ENCODE measurements at regions not wholly inside any gene's neighbourhood (a gene's known extent, or its start where the extent isn't known, plus 50 kb on each side); places are given as distances from the start of the nearest gene placed in this dataset.

DNA sequence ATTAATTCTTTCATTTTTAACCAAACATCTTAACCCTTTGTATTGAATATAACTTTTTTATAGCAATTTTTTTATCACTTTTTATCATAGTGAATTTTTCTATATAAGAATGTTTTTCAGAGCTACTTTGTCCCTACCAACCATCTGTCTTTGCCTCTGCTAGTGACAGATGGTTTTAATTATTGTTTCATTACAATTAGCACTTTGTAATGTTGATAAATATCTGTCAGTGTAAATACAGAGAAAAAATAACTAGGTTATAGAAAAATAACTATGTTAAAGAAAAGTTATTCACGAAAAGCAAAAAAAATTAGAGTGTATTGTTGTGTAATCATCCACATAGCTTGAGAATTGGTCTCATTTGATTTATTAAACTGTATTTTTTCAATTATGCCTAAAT is 91.0 kb upstream of the CDH19 start:
- DNase-seq (ENCODE audit: low read depth in 4 of 4, low spot score in 3 of 4) = no peak

DNA sequence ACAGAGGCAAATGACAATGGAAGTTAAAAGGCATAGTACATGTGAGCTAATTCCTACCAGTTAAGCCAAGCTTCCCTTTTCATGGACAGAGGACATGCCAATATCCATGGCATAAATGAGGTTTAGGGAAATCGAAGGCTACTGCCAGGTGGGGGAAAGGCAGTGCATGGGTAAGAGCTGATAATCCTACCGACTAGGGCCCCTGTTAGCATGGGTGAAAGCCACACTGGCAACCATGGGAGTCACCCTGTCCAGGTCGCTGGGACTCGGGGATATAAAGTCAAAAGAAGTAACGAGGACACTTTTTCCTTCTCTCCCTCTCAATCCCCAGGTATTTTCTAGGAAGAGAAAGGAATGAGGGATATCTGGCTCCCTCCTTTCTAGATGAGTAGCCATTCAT is 83.7 kb upstream of the CDH19 start:
- DNase-seq (ENCODE audit: low read depth in 4 of 4, low spot score in 3 of 4) = no peak

DNA sequence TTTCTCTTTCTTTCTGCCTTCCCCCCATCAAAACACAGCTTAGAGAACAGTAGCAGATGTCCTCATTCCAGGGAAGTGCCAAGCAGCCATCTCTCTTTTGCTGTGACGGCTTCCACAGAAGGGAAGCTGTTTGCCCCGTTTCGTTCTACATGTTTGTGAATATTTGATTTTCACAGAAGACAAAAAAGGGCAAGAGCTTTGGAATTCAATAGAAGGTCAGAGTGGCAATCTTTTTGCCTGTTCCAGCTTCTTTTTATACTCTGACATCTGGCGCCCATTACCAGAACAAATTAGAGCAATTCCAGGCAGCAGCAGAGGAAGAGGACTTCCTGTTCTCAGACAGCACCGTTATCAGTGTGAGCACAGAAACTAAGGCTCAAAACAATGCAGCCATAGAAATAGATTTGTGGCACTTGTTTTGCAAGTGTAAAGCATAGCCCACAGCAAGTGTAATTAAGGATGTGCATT is 79.0 kb upstream of the CDH19 start:
- no peak for DNase-seq (ENCODE audit: low read depth in 4 of 4, low spot score in 3 of 4)

DNA sequence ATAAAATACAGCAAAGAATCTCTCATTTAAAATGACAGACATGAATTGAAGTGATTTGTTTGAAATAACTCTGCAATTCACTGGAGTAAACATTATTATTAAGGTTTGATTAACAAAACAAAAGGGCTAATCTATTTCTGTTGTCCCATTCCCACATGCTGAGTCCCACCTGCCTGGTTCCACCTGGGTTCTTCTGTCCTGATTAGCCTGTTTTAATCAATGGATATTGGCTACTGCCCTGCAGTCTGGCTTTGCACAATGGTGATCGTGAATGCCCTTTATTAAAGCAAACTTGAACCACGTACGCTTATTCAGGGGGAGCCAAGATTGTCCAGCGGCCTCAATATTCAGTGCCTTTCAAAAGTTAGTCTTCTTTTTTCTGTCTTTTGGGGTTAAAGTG is 72.8 kb upstream of the CDH19 start:
- no peak for DNase-seq (ENCODE audit: low read depth in 4 of 4, low spot score in 3 of 4)

DNA sequence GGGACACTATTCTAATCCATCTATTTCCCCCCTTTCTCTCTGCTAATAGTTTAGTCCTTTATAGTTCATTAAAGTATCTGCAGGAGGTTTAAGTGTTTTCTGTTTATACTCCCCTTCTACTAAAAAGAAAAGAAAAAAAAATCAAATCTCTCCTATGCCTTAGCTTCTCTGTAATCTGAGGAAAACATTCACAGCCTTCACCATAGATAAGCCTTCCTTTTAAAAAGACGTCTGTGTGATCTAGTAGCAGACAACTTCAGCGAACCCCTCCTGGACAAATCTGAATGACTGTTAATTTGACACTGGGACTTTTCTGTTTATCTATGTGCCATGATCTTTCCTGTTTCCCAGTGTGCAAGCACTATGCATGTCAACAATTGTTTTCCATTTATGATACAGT is 70.4 kb upstream of the CDH19 start:
- no peak for DNase-seq (ENCODE audit: low read depth in 4 of 4, low spot score in 3 of 4)

DNA sequence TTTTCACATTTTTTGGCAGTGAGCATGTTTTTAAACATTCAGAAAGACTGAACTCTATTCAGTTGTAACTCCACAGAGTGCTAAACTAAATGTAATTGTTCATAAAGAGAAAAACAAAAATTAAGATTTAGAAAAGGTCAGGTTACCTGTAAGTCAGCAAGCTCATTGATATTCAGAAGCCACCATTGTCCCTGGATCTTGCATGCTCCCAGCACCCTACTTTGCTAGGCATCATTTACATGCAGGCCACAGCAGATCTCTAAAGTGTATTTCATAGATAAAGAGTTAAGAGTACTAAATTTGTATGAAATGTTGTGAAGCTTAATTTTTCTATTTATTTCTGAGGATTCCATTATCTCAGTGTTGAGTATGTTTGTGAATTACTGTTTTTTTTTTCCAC is 64.8 kb upstream of the CDH19 start:
- no peak for DNase-seq (ENCODE audit: low read depth in 4 of 4, low spot score in 3 of 4)

DNA sequence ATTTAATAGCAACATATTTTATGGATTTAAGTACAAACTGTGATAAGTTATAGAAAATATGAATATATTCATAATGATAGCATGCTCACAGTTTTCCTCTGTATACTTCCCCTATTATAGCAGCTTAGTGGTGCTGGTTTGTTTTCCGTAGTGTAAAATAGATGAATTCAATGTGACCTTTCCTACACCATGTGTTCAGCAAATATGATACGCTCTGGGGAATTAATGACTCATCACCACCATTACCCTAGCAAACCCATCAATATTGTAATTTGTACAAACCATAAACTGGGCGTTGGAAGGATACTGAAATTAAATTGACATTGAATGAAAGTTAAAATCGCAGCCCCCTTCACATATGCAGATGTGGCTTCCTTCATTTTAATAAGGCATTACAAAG is 58.7 kb upstream of the CDH19 start:
- DNase-seq (ENCODE audit: low read depth in 4 of 4, low spot score in 3 of 4) = no peak

DNA sequence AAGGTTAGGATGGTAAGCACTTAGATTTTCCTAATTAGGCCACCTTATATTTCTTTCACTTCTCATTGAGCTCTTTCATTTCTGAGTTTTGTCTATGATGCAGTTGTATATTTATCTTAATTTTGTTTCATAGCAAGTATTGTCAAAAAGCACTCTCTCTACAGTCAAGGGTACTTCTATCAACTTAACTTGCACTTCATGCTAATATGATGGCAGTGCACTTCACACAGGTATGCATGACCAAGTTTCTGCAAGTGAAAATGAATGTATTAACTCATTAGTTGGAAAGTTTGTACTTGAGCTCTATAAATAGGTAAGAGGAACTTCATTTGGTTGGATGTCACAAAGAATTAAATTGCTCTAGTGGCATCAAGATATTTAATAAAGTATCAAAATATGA is 51.5 kb upstream of the CDH19 start:
- no peak for DNase-seq (ENCODE audit: low read depth in 4 of 4, low spot score in 3 of 4)

Data from right renal pelvis (tissue), 4 donors.